A673 (cell line): ENCODE measurements at regions not wholly inside any gene's neighbourhood (a gene's known extent, or its start where the extent isn't known, plus 50 kb on each side); places are given as distances from the start of the nearest gene placed in this dataset.

Source experiments
- BruUV-seq: library from RNA; stranded (reverse); fragments of 400-500 nt; replicated peaks from 2 replicates; lab custom pipeline; 2021; lab: Mats Ljungman, UMichigan
- CTCF ChIA-PET: fragments of 300-600 bp; sonication (Branson Sonifier 250); formaldehyde crosslinking; loops from one replicate; lab custom pipeline; 2022; ENCODE audit warnings: antibody characterized with exemption; lab: Charles Lee
- POLR2A ChIA-PET: fragments of 300-600 bp; sonication (Branson Sonifier 250); formaldehyde crosslinking; loops from one replicate; lab custom pipeline; 2022; ENCODE audit warnings: antibody characterized with exemption; ENCODE audit not compliant: low non-redundant PET; lab: Charles Lee
- DNase-seq: peaks from one replicate; pipeline ENCODE4 v3.0.0-alpha.2; 2015; ENCODE audit warnings: low spot score
- H3K27ac ChIP-seq: fragments of 200-600 bp; sonication (generic); 2 replicates; pipeline ENCODE4 v1.5.1; 2016; ENCODE audit warnings: mixed run types, low read depth, mild to moderate bottlenecking, mixed read lengths, antibody characterized with exemption, low read length; ENCODE audit not compliant: poor library complexity, severe bottlenecking
- H3K27me3 ChIP-seq: fragments of 200-600 bp; sonication (generic); replicated peaks from 2 replicates; pipeline ENCODE4 v1.6.1; 2017; ENCODE audit warnings: mixed run types, low read depth, mild to moderate bottlenecking, mixed read lengths, antibody characterized with exemption, low read length; ENCODE audit not compliant: insufficient read depth, poor library complexity
- H3K36me3 ChIP-seq: fragments of 200-600 bp; sonication (generic); 2 replicates; pipeline ENCODE4 v1.6.1; 2016; ENCODE audit warnings: mixed run types, mild to moderate bottlenecking, mixed read lengths, antibody characterized with exemption, low read length; ENCODE audit not compliant: insufficient read depth, poor library complexity, severe bottlenecking
- H3K4me1 ChIP-seq: fragments of 200-600 bp; sonication (generic); 2 replicates; pipeline ENCODE4 v1.6.1; 2017; ENCODE audit warnings: mixed run types, mild to moderate bottlenecking, mixed read lengths, antibody characterized with exemption, low read length; ENCODE audit not compliant: insufficient read depth, poor library complexity, severe bottlenecking
- H3K4me3 ChIP-seq: fragments of 200-600 bp; sonication (generic); 2 replicates; pipeline ENCODE4 v1.5.1; 2016; ENCODE audit warnings: low read depth, mixed run types, mild to moderate bottlenecking, mixed read lengths, low read length; ENCODE audit not compliant: poor library complexity, severe bottlenecking
- H3K9me3 ChIP-seq: fragments of 200-600 bp; sonication (generic); 2 replicates; pipeline ENCODE4 v1.6.1; 2016; ENCODE audit warnings: mixed run types, low read depth, mild to moderate bottlenecking, mixed read lengths, antibody characterized with exemption, low read length; ENCODE audit not compliant: poor library complexity, severe bottlenecking
- EZH2 ChIP-seq: fragments of 200-600 bp; sonication (generic); IDR thresholded peaks from 2 replicates; pipeline ENCODE4 v1.6.1; 2017; ENCODE audit warnings: borderline replicate concordance, low read depth, mild to moderate bottlenecking, mixed read lengths, antibody characterized with exemption, low read length; ENCODE audit not compliant: poor library complexity, severe bottlenecking
- intact Hi-C: fragments of 100-400 bp; cut with micrococcal nuclease; formaldehyde crosslinking; loops from one replicate; pipeline ENCODE4 v1.10.0; 2022; ENCODE audit not compliant: unreplicated experiment
- TF ChIP-seq, protein P1 (sequence below): fragments of 300-800, 200-600 bp; sonication (generic); conservative IDR thresholded peaks from 2 replicates; pipeline ENCODE4 v1.5.1; 2017; ENCODE audit warnings: low read depth, mild to moderate bottlenecking, antibody characterized with exemption, low read length, moderate library complexity, mixed read lengths

DNA sequence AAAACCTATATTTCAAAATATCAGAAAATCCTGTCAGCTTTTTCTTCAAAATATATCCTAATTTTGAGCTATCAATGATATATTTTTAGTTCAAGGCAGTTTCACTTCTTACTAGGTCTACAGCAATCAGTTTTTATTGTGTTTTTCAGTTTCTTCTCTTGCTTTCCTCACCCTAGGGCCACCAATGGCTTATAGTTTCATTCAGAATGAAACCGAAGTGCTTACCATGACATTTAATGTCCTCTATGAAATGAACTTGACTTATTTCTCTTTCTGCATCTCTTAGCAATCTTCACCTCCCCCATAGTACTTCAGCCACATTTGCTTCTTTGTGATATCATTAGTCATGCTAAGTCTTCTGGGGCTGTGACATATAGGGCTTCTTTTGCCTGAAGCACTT lies 100.3 kb downstream of the ARL5B start:
- ChIA-PET POLR2A (interaction anchor here (0.7 kb wide), 1 partner anchor 33 kb away, joined by 3 read pairs; no protein-coding TSS in a partner anchor), CTCF (no interaction called here)
- BruUV-seq, result no TSS peak
- no peak for TF ChIP-seq EZH2
- TF ChIP-seq, protein P1, sequence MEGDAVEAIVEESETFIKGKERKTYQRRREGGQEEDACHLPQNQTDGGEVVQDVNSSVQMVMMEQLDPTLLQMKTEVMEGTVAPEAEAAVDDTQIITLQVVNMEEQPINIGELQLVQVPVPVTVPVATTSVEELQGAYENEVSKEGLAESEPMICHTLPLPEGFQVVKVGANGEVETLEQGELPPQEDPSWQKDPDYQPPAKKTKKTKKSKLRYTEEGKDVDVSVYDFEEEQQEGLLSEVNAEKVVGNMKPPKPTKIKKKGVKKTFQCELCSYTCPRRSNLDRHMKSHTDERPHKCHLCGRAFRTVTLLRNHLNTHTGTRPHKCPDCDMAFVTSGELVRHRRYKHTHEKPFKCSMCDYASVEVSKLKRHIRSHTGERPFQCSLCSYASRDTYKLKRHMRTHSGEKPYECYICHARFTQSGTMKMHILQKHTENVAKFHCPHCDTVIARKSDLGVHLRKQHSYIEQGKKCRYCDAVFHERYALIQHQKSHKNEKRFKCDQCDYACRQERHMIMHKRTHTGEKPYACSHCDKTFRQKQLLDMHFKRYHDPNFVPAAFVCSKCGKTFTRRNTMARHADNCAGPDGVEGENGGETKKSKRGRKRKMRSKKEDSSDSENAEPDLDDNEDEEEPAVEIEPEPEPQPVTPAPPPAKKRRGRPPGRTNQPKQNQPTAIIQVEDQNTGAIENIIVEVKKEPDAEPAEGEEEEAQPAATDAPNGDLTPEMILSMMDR, result no peak
- Histone ChIP-seq H3K4me3 (no peak overlapping the region), H3K27me3 (no peaks in the 10 kb centered on the region), H3K27ac (no peak overlapping the region), H3K4me1 (no peaks in the 10 kb centered on the region), H3K36me3 (no peaks in the 10 kb centered on the region), H3K9me3 (no peaks in the 10 kb centered on the region)
- intact Hi-C loops, result no loop called here
- no peak for DNase-seq

DNA sequence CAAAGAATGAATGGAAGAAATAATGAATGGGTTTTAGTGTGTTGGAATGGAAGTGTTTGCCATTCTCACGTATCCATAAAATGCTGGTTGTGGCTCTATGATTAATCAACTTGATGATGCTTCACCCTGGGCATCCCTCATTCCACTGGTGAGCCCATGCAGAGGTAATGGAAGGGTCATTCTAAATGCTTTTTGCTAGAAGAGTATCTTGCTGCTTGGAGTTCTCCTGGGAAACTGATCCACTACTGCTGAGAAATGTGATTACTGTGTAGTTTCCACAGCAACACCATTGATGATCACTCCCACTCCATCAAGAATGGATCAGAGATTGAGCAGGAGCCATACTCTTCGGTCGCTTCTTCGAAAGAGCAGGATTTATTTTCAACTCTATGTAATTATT lies 101.6 kb downstream of the ARL5B start:
- intact Hi-C loops, result no loop called here
- no peak for DNase-seq
- Histone ChIP-seq H3K4me3 (no peak overlapping the region), H3K27me3 (no peaks in the 10 kb centered on the region), H3K9me3 (no peaks in the 10 kb centered on the region), H3K4me1 (no peaks in the 10 kb centered on the region), H3K27ac (no peak overlapping the region), H3K36me3 (no peaks in the 10 kb centered on the region)
- ChIA-PET POLR2A (no interaction called here), CTCF (no interaction called here)
- TF ChIP-seq, protein P1, result no peak
- no peak for TF ChIP-seq EZH2
- no TSS peak for BruUV-seq

DNA sequence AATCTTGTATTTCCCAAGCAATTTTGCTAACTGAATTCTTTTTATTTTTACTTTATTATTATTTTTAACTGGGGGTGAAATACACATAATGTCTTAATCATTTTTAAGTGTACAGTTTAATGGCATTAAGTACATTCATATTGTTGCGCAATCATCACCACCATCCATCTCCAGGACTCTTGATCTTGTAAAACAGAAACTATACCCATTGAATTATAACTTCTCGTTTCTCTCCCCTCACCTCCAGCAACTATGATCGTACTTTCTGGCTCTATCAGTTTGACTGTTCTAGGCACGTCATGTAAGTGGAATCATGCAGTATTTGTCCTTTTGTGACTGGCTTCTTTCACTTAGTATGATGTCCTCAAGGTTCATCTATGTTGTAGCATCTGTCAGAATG lies 108.8 kb downstream of the ARL5B start:
- Histone ChIP-seq H3K36me3 (no peaks in the 10 kb centered on the region), H3K27ac (no peak overlapping the region)
- CTCF ChIA-PET, result no interaction called here

More for the DNA sequence above, 108.8 kb downstream of the ARL5B start:
- no peaks in the 10 kb centered on the region for H3K4me1 ChIP-seq
- no peak for DNase-seq
- TF ChIP-seq EZH2, result no peak
- TF ChIP-seq, protein P1, result no peak
- no peaks in the 10 kb centered on the region for H3K27me3 ChIP-seq
- BruUV-seq, result no TSS peak
- H3K4me3 ChIP-seq, result no peak overlapping the region
- intact Hi-C loops, result no loop called here
- POLR2A ChIA-PET, result no interaction called here
- no peaks in the 10 kb centered on the region for H3K9me3 ChIP-seq
